22Rv1 (cell line): ENCODE measurements at regions not wholly inside any gene's neighbourhood (a gene's known extent, or its start where the extent isn't known, plus 50 kb on each side); places are given as distances from the start of the nearest gene placed in this dataset.

ENCODE experiments used
- ZFX ChIP-seq: fragments of 450-650 bp; IDR thresholded peaks from 2 replicates; pipeline ENCODE4 v1.6.1; 2017; ENCODE audit warnings: antibody characterized with exemption, borderline replicate concordance
- TF ChIP-seq, protein P1 (sequence below): fragments of 450-650 bp; IDR thresholded peaks from 2 replicates; pipeline ENCODE4 v1.5.1; 2017; ENCODE audit warnings: mild to moderate bottlenecking

DNA sequence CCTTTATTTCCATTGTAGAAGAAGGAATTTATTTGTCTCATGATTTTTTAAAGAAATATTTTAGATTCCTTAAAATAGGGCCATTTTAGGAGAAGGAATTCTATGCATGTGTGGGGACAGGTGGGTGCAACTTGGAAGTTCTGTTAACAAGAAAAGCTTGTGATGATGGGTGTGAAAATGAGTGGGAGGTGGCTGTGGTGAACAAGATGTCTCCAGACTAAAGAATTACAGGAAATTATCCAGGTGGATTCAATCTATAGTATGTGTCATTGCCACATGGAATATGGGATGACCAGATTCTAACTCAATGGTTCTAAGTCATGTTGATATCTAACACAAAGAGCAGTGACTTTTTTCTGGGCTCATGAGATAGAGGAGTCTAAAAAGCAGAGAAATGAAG, 229.6 kb upstream of the IGFBP3 start:
- TF ChIP-seq, protein P1, sequence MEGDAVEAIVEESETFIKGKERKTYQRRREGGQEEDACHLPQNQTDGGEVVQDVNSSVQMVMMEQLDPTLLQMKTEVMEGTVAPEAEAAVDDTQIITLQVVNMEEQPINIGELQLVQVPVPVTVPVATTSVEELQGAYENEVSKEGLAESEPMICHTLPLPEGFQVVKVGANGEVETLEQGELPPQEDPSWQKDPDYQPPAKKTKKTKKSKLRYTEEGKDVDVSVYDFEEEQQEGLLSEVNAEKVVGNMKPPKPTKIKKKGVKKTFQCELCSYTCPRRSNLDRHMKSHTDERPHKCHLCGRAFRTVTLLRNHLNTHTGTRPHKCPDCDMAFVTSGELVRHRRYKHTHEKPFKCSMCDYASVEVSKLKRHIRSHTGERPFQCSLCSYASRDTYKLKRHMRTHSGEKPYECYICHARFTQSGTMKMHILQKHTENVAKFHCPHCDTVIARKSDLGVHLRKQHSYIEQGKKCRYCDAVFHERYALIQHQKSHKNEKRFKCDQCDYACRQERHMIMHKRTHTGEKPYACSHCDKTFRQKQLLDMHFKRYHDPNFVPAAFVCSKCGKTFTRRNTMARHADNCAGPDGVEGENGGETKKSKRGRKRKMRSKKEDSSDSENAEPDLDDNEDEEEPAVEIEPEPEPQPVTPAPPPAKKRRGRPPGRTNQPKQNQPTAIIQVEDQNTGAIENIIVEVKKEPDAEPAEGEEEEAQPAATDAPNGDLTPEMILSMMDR: no peak
- TF ChIP-seq ZFX: no peak
